ENCODE measurements at regions not wholly inside any gene's neighbourhood (a gene's known extent, or its start where the extent isn't known, plus 50 kb on each side); places are given as distances from the start of the nearest gene placed in this dataset.

- TF ChIP-seq, protein P1, sequence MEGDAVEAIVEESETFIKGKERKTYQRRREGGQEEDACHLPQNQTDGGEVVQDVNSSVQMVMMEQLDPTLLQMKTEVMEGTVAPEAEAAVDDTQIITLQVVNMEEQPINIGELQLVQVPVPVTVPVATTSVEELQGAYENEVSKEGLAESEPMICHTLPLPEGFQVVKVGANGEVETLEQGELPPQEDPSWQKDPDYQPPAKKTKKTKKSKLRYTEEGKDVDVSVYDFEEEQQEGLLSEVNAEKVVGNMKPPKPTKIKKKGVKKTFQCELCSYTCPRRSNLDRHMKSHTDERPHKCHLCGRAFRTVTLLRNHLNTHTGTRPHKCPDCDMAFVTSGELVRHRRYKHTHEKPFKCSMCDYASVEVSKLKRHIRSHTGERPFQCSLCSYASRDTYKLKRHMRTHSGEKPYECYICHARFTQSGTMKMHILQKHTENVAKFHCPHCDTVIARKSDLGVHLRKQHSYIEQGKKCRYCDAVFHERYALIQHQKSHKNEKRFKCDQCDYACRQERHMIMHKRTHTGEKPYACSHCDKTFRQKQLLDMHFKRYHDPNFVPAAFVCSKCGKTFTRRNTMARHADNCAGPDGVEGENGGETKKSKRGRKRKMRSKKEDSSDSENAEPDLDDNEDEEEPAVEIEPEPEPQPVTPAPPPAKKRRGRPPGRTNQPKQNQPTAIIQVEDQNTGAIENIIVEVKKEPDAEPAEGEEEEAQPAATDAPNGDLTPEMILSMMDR (IDR thresholded peaks at IDR 0.05; ENCODE audit: poor library complexity) = no peak
- no peak for TF ChIP-seq EZH2 (IDR thresholded peaks at IDR 0.05; ENCODE audit: borderline replicate concordance)
- no peak for TF ChIP-seq EZH2phosphoT487 (IDR thresholded peaks at IDR 0.05; ENCODE audit: low read depth, severe bottlenecking, unreplicated experiment)
Measured at GRCh38 chr3:36095238-36095637, 285.1 kb upstream of the STAC start.

Measured in hepatocyte (in vitro differentiated cells).